Stimulated activated CD8-positive, alpha-beta memory T cell treated with anti-CD3 and anti-CD28 coated beads, Interleukin-7, amount 100 ng/mL, for 24 hours (primary cell): ENCODE measurements at regions not wholly inside any gene's neighbourhood (a gene's known extent, or its start where the extent isn't known, plus 50 kb on each side); places are given as distances from the start of the nearest gene placed in this dataset.

Experiments
- DNase-seq: peaks from one replicate; pipeline ENCODE4 v3.0.0-alpha.2; 2020; ENCODE audit warnings: low read depth

DNA sequence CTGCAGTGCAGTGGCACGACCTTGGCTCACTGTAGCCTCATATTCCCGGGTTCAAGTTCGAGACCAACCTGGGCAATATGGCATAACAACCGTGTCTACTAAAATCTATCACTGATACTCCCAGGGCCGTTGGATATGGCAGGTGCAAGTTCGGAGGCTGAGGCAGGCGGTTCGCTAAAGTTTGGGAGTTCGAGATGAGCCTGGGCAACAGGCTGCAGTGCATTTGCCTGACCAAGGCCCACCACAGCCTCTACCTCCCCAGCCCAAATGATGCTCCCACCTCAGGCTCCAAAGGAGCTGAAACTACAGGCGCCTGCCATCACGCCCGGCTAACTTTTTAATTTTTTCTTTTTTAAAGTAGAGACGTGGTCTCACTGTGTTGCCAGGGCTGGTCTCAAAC, 177.1 kb upstream of the ALG10B start:
- DNase-seq = no peak

DNA sequence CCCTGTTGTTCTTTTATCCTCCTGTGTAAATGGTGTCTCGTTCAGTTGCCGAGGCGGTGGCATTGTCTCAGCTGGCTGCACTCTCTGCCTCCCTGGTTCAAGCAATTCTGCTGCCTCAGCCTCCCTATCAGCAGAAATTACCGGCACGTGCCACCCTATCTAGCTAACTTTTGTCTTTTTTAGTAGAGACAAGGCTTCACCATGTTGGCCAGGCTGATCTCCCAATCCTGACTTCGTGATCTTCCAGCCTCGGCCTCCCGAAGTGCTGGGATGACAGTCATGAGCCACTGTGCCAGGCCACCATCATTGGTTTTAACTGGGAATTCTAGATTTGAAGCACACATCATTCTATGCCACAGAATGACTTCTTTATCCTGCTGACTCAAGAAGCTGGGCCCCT, 175.3 kb upstream of the ALG10B start:
- DNase-seq = no peak

DNA sequence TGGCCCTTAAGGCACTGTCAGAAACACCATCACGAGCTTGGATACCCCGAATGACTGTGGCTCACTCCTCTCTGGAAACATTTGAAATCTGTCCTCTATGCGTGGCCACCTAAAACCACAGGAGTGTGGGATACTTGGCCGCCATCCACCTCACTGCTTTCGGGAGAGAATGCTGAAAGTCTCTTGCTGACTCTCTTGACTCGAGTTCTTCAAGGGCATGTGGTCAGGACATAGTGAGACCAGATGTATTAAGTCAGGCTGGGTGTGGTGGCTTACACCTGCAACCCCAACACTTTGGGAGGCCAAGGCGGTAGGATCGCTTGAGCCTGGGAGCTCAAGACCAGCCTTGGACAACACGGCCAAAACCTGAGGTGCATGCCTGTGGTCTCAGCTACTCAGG, 174.7 kb upstream of the ALG10B start:
- DNase-seq = no peak

DNA sequence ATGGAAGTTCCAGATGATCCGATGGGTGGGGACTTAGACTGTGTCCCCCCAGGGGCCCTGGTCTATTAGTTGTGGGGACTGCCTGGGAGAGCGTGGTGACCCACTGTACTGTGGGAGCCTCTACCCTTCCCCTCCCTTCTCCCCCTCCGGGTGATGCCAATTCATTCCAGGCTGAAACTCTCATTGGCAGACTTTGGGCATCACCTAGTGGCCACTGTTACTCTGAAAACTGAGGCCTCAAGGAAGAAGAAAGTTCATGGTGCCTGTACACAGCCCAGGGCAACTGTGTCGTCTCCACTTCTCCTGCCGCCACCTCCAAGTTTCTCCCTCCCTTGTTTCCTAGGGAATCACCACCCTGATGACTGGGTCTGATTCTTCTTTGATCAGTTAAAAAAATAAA, 173.6 kb upstream of the ALG10B start:
- no peak for DNase-seq

DNA sequence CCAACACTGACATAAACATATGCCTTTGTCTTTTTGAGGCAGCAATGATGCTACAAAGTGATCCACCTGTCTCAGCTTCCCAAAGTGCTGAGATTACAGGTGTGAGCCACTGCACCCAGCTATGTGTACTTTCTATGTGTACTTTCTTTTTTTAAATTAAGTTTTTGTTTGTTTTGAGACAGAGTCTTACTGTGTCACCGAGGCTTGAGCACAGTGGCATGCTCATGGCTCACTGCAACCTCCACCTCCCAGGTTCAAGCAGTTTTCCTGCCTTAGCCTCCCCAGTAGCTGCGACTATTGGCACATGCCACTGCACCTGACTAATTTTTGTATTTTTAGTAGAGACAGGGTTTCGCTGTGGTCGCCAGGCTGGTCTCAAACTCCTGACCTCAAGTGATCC, 172.5 kb upstream of the ALG10B start:
- DNase-seq = no peak

DNA sequence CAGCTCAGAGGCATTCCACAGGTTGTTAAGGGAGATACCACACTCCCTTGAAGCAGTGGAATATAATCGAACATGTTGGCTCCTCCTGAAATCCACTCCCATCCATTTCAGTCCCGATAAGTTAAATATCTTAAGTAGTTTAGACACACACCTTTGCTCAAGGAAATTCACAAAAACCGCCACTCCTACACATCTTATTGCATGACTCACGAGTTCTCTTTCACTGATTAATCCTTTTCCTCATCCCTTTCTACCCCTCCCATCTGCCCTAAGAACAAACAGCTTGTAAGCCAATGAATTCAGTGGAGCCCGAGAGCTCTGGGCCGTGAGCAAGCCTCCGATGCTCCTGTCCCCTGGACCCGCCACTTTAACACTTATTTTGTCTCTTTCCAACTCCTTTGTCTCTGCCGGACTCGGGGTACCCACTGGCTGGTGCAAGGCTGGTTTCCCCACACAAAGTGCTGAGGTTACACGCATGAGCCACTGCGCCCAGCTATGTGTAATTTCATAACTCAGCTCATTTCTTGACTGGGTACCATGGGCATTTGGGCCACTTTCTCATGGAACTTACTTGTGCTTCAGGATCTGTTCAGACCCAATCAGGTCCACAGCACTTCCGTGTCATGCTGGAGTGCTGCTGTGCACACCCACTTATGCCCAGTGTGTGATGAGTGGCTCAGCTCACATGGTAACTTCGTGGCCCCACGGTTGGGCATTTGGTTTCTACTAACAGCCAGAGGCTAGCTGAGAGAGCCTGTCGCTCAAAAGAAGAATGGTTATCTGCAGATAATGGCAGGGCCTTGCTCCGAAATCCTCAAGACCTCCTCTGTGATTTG, 171.8 kb upstream of the ALG10B start:
- no peak for DNase-seq

DNA sequence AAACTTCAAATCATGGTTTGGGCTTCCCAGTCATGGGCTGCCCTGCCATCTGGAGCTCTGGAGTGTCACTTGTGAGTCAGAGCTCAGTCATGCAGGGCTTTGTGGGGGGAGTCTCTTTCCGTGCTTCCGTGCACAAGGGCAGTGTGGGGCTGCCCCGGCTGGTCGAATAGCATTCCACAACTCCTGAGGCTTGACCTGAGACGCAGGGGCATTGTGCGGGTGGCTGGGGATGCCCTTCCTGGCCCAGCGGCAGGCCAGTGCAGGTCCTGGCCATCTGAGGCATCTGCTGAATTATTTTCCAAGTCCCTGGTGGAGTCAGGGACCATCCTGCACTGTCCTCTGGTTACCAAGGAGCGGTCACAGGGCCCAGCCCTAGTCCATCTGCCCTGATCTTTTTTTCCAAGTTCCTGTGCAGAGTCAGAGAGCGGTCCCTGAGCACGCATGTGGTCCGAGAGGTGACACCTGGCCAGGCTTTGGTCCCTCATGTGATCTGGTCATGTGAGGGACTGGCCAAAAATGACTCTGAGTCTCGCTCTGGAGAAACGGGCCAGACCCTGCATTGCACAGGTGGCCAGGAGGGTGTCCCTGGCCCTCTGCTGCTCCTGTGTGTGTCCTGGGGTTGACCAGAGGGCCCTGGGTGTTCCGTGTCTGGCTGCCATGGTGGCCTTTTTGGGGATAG, 167.0 kb upstream of the ALG10B start:
- DNase-seq = no peak

DNA sequence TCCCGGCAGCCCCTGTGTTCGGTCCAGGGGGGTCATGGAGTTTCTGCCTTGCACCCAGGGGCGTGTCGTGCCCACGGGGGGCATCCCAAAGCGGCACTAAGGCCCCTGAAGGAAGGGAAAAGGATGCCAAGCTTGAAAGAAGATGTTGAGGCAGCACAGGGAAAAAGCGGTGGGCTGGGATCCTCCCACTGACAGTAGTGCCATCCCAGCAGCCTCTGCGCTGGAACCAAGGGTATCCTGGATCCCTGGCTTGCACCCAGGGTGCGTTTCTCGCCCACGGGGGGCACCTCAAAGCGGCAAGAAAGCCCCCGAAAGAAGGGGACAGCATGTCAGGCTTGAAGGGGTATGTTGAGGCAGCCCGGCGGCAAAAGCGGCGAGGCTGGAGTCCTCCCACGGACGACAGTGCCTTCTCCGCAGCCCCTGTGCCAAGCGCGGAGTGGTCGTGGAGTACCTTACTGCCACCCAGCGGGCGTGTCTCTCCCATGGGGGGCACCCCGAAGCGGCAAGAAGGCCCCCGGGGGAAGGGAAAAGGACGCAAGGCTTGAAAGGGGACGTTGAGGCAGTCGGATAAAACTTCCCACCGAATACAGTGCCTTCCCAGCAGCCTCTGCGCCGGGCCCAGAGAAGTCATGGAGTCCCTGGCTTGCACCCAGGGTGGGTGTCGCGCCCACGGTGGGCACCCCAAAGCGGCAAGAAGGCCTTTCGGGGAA, 164.4 kb upstream of the ALG10B start:
- no peak for DNase-seq

DNA sequence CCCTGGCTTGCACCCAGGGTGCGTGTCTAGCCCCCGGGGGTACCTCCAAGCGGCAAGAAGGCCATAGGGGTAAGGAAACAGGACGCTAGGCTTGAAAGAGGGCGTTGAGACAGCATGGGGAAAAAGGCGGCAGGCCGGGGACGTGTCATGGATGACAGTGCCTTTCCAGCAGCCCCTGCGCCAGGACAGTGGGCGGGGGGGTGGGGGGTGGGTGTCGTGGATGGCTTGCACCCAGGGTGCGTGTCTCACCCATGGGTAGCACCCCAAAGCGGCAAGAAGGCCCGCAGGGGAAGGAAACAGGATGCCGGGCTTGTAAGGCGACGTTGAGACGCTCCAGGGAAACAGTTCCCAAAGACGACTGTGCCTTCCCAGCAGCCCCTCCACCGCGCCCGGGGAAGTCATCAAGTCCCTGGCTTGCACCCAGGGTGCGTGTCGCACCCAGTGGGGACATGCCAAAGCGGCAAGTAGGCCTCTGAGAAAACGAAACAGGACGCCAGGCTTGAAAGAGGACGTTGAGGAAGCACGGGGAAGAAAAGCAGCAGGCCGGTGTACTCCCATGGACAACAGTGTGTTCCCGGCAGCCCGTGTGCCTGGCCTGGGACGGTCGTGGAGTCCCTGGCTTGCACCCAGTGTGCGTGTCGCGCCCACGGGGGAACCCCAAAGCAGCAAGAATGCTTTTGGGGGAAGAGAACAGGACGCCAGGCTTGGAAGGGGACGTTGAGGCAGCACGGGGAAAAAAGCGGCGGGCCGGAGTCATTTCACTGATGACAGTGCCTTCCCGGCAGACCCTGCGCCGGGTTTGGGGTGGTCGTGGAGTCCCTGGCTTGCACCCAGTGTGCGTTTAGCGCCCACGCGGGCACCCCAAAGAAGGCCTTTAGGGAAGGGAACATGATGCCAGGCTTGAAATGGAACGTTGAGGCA, 163.5 kb upstream of the ALG10B start:
- DNase-seq = no peak

DNA sequence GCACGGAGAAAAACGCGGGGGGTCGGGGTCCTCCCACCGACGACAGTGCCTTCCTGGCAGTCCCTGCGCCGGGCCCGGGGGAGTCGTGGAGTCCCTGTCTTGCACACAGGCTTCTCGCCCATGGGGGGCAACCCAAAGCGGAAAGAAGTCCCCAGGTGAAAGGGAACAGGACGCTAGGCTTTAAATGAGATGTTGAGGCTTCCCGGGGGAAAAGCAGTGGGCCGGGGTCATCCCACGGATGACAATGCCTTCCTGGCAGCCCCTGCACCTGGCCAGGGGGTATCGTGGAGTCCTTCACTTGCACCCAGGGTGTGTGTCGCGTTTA, 162.9 kb upstream of the ALG10B start:
- no peak for DNase-seq

DNA sequence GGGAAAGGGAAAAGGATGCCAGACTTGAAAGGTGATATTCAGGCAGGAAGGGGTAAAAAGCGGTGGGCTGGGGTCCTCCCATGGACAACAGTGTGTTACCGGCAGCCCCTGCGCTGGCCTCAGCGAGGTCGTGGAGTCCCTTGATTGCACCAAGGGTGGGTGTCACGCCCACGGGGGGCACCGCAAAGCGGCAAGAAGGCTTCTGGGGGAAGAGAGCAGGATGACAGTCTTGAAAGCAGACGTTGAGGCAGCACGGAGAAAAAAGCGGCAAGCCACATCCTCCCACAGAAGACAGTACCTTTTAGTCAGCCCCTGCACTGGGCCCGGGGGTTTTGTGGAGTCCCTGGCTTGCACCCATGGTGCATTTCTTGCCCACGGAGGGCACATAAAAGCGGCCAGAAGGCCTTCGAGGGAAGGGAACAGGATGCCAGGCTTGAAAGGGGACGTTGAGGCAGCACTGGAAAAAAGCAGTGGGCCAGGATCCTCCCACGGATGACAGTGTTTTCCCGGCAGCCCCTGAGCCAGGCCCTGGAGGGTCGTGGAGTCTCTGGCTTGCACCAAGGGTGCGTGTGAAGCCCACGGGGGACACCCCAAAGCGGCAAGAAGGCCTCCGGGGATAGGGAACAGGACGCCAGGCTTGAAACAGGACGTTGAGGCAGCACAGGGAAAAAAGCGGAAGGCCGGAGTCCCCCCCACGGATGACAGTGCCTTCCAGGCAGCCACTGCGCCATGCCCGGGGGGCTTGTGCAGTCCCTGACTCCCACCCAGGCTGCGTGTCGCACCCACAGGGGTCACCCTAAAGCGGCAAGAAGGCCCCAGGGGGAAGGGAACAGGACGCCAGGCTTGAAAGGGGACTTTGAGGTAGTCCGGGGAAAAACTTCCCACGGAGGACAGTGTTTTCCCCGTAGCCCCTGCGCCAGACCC, 162.2 kb upstream of the ALG10B start:
- no peak for DNase-seq

DNA sequence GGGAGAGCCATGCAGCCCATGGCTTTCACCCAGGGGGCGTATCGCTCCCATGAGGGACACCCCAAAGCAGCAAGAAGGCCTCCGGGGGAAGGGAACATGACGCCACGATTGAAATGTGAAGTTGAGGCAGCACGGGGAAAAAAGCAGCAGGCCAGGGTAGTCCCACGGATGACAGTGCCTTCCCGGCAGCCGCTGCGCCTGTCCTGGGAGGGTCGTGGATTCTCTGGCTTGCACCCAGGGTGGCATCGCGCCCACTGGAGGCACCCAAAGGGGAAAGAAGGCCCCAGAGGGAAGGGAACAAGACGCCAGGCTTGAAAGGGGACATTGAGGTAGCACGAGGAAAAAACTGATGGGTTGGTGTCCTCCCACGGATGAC, 161.6 kb upstream of the ALG10B start:
- DNase-seq = no peak

DNA sequence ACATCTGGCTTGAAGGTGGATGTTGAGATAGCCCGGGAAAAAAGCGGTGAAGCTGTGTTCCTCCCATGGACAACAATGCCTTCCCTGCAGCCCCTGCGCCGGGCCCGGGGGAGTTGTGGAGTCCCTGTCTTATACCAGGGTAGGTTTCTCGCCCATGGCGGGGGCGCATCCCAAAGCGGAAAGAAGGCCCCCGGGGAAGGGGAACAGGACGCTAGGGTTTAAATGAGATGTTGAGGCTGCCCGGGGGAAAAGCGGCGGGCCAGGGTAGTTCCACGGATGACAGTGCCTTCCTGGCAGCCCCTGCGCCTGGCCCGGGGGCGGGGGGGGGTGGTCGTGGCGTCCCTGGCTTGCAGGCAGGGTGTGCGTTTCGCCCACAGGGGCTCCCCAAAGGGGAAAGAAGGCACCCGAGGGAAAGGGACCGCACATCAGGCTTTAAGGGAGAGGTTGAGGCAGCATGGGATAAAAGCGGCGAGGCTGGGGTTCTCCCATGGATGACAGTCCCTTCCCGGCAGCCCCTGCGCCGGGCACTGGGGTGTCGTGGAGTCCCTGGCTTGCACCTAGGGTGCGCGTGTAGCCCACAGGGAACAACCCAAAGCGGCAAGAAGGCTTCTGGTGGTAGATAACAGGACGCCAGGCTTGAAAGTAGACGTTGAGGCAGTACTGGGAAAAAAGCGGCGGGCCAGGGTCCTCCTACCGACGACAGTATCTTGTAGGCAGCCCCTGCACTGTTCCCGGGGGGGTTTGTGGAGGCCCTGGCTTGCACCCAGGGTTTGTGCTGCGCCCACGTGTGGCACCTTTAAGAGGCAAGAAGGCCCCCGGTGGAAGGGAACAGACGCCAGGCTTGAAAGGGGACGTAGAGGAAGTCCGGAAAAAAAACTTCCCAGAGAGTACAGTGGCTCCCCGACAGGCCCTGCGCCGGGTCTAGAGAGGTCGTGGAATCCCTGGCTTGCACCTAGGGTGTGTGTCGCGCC, 160.8 kb upstream of the ALG10B start:
- DNase-seq = no peak

DNA sequence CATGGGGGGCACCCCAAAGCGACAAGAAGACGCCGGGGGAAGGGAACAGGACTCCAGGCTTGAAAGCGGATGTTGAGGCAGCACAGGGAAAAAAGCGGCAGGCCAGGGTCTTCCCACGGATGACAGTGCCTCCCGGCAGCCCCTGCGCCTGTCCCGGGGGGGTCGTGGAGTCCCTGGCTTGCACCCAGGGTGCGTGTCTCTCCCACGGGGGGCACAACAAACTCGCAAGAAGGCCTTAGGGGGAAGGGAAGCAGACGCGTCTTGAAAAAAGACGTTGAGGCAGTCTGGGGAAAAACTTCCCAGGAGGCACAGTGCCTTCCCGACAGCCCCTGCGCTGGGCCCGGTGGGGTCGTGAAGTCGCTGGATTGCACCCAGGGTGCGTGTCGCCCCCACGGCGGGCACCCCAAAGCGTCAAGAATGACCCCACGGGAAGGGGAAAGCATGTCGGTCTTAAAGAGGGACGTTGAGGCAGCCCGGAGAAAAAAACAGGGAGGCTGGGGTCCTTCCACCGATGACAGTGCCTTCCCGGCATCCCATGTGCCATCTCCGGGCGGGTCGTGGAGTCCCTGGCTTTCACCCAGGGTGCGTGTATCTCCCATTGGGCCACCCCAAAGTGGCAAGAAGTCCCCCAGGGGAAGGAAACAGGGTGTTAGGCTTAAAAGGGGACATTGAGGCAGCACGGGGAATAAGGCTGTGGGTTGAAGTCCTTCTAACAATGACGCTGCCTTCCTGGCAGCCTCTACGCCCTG, 159.9 kb upstream of the ALG10B start:
- DNase-seq = no peak

DNA sequence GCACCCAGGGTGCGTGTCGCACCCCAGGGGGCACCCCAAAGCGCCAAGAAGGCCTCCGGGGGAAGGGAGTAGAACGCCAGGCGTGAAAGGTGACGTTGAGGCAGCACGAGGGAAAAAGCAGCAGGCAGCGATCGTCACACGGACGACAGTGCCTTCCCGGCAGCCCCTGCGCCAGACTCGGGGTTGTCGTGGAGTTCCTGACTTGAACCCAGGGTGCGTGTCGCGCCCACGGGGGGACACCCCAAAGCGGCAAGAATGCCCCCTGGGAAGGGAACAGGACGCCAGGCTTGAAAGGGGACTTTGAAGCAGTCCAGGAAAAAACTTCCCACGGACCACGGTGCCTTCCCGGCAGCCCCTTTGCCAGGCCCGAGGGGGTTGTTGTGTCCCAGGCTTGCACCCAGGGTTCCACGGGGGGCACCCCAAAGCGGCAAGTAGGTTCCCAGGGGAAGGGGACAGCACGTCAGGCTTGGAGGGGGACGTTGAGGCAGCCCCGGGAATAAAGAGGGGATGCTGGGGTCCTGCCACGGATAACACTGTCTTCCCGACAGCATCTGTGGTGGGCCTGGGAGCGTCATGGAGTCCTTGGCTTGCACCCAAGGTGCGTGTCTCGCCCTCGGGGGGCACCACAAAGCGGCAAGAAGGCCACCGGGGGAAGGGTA, 159.2 kb upstream of the ALG10B start:
- DNase-seq = no peak

DNA sequence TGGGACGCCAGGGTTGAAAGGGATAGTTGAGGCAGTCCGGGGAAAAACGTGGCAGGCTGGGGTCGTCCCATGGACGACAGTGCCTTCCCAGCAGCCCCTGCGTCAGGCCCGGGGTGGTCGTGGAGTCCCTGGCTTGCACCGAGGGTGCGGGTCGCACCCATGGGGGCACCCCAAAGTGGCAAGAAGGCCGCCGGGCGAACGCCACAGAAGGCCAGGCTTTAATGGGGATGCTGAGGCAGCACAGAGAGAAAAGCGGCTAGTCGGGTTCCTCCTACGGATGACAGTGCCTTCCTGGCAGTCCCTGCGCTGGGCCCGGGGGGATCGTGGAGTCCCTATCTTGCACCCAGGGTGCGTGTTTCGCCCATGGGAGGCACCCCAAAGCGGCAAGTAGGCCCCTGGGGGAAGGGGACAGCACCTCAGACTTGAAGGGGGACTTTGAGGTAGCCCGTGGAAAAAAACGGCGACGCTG, 158.6 kb upstream of the ALG10B start:
- no peak for DNase-seq

DNA sequence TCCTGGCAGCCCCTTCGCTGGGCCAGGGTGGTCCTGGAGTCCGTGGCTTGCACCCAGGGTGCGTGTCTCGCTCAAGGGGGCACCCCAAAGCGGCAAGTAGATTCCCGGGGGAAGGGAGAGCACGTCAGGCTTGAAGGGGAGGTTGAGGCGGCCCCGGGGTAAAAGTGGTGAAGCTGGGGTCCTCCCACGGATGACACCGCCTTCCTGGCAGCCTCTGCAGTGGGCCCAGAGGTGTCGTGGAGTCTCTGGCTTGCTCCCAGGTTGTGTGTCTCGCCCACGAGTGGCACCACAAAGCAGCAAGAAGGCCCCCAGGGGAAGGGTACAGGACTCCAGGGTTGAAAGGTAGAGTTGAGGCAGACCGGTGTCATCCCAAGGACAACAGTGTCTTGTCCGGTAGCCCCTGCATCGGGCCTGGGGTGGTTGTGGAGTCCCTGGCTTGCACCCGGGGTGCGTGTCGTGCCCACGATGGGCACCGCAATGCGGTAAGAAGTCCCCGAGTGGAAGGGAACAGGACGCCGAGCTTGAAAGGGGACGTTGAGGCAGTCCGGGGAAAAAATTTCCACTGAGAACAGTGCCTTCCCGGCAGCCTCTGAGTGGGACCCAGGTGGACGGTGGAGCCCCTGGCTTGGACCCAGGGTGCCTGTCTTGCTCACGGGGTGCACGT, 158.0 kb upstream of the ALG10B start:
- DNase-seq = no peak

DNA sequence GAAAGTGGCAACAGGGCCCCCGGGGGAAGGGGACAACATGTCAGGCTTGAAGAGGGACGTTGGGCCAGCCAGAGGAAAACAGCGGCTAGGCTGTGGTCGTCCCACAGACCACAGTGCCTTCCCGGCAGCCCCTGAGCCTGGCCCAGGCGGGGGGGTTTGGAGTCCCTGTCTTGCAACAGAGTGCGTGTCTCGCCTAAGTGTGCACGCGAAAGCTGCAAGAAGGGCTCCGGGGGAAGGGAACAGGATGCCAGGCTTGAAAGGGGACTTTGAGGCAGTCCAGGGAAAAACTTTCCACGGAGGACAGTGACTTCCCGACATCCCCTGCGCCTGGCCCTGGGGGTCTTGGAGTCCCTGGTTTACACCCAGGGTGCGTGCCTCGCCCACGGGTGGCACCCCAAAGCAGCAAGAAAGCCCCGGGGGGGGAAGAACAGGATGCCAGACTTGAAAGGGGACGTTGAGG, 157.5 kb upstream of the ALG10B start:
- no peak for DNase-seq
